ENCODE measurements at regions not wholly inside any gene's neighbourhood (a gene's known extent, or its start where the extent isn't known, plus 50 kb on each side); places are given as distances from the start of the nearest gene placed in this dataset.

- POLR2A ChIA-PET: no interaction called here
- CTCF ChIA-PET: no interaction called here
- 92% methylated on average over 10 of the region's 12 CpGs for WGBS (ENCODE audit: insufficient coverage)
- Histone ChIP-seq H3K79me2 (ENCODE audit: control insufficient read depth, insufficient read depth, low read length) (no peaks in the 10 kb centered on the region), H4K20me1 (ENCODE audit: control insufficient read depth, insufficient read depth, low read length, poor library complexity, severe bottlenecking) (no peaks in the 10 kb centered on the region), H3K9ac (ENCODE audit: low read length) (no peak overlapping the region), H3K4me1 (ENCODE audit: control insufficient read depth in 2 of 2, insufficient read depth in 2 of 2, low read length in 2 of 2) (no peaks in the 10 kb centered on the region), H3K4me2 (replicated peaks; ENCODE audit: low read depth, low read length, poor library complexity, severe bottlenecking) (no peak overlapping the region), H3K27me3 (replicated peaks in 1 of 4; ENCODE audit: control extremely low read depth in 1 of 4, control insufficient read depth in 3 of 4, insufficient read depth in 4 of 4, low read length in 3 of 4) (no peaks in the 10 kb centered on the region), H3K4me3 (ENCODE audit: control extremely low read depth in 1 of 5, extremely low read depth in 1 of 5, insufficient read depth in 1 of 5, low read depth in 2 of 5, low read length in 4 of 5) (no peak overlapping the region), H3K9me3 (ENCODE audit: control extremely low read depth in 1 of 3, control insufficient read depth in 2 of 3, insufficient read depth in 1 of 3, low read length in 2 of 3) (no peaks in the 10 kb centered on the region), H3K36me3 (replicated peaks in 1 of 2; ENCODE audit: control extremely low read depth in 1 of 2, control insufficient read depth in 1 of 2, extremely low read depth in 1 of 2, insufficient read depth in 2 of 2, low read length in 1 of 2) (no peaks in the 10 kb centered on the region), H3K27ac (ENCODE audit: low read length in 2 of 2) (no peak overlapping the region), H2AFZ (ENCODE audit: insufficient read depth, low read depth, low read length, poor library complexity, severe bottlenecking) (no peak overlapping the region)
- H3K4me1 Mint-ChIP-seq: no peaks in the 10 kb centered on the region
- H3K27ac Mint-ChIP-seq: no peak overlapping the region
- intact Hi-C loops (cut with micrococcal nuclease): no loop called here
- no peak overlapping the region for H3K4me3 Mint-ChIP-seq
- peaks cover 8% of the 10 kb centered on the region for H3K27me3 Mint-ChIP-seq
- no peaks in the 10 kb centered on the region for H3K9me3 Mint-ChIP-seq (ENCODE audit: insufficient read depth)
- TF ChIP-seq, protein P1, sequence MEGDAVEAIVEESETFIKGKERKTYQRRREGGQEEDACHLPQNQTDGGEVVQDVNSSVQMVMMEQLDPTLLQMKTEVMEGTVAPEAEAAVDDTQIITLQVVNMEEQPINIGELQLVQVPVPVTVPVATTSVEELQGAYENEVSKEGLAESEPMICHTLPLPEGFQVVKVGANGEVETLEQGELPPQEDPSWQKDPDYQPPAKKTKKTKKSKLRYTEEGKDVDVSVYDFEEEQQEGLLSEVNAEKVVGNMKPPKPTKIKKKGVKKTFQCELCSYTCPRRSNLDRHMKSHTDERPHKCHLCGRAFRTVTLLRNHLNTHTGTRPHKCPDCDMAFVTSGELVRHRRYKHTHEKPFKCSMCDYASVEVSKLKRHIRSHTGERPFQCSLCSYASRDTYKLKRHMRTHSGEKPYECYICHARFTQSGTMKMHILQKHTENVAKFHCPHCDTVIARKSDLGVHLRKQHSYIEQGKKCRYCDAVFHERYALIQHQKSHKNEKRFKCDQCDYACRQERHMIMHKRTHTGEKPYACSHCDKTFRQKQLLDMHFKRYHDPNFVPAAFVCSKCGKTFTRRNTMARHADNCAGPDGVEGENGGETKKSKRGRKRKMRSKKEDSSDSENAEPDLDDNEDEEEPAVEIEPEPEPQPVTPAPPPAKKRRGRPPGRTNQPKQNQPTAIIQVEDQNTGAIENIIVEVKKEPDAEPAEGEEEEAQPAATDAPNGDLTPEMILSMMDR (IDR thresholded peaks at IDR 0.05): no peak
- no peak for TF ChIP-seq EZH2 (IDR thresholded peaks at IDR 0.05; ENCODE audit: borderline replicate concordance, insufficient read depth, low read depth, low read length, poor library complexity, severe bottlenecking)
- DNase-seq (no peak), ATAC-seq (ENCODE audit: low read depth) (no peak)
These were observed 349.3 kb upstream of the B3GAT1 start for GRCh38 chr11:134761386-134761785.

- H3K4me2 ChIP-seq (replicated peaks; ENCODE audit: low read depth, low read length, poor library complexity, severe bottlenecking): no peak overlapping the region
- Mint-ChIP-seq H3K27me3 (peaks cover 8% of the 10 kb centered on the region), H3K4me3 (no peak overlapping the region), H3K9me3 (ENCODE audit: insufficient read depth) (no peaks in the 10 kb centered on the region), H3K4me1 (no peaks in the 10 kb centered on the region), H3K27ac (no peak overlapping the region)
- H3K36me3 ChIP-seq (replicated peaks in 1 of 2; ENCODE audit: control extremely low read depth in 1 of 2, control insufficient read depth in 1 of 2, extremely low read depth in 1 of 2, insufficient read depth in 2 of 2, low read length in 1 of 2): no peaks in the 10 kb centered on the region
- WGBS (ENCODE audit: insufficient coverage): 62% methylated on average over 3 of the region's 3 CpGs
- no peaks in the 10 kb centered on the region for H3K9me3 ChIP-seq (ENCODE audit: control extremely low read depth in 1 of 3, control insufficient read depth in 2 of 3, insufficient read depth in 1 of 3, low read length in 2 of 3)
- DNase-seq (no peak), ATAC-seq (ENCODE audit: low read depth) (no peak)
- H3K9ac ChIP-seq (ENCODE audit: low read length): no peak overlapping the region
- ChIA-PET CTCF (no interaction called here), POLR2A (no interaction called here)
- H4K20me1 ChIP-seq (ENCODE audit: control insufficient read depth, insufficient read depth, low read length, poor library complexity, severe bottlenecking): no peaks in the 10 kb centered on the region
- no peaks in the 10 kb centered on the region for H3K4me1 ChIP-seq (ENCODE audit: control insufficient read depth in 2 of 2, insufficient read depth in 2 of 2, low read length in 2 of 2)
- H3K27me3 ChIP-seq (replicated peaks in 1 of 4; ENCODE audit: control extremely low read depth in 1 of 4, control insufficient read depth in 3 of 4, insufficient read depth in 4 of 4, low read length in 3 of 4): no peaks in the 10 kb centered on the region
- H2AFZ ChIP-seq (ENCODE audit: insufficient read depth, low read depth, low read length, poor library complexity, severe bottlenecking): no peak overlapping the region
- intact Hi-C loops (cut with micrococcal nuclease): no loop called here
- no peak overlapping the region for H3K27ac ChIP-seq (ENCODE audit: low read length in 2 of 2)
- no peaks in the 10 kb centered on the region for H3K79me2 ChIP-seq (ENCODE audit: control insufficient read depth, insufficient read depth, low read length)
- TF ChIP-seq, protein P1 (IDR thresholded peaks at IDR 0.05): no peak
- no peak for TF ChIP-seq EZH2 (IDR thresholded peaks at IDR 0.05; ENCODE audit: borderline replicate concordance, insufficient read depth, low read depth, low read length, poor library complexity, severe bottlenecking)
- no peak overlapping the region for H3K4me3 ChIP-seq (ENCODE audit: control extremely low read depth in 1 of 5, extremely low read depth in 1 of 5, insufficient read depth in 1 of 5, low read depth in 2 of 5, low read length in 4 of 5)
These were observed 348.9 kb upstream of the B3GAT1 start for GRCh38 chr11:134760957-134761356.
